Lower lobe of right lung (tissue), 2 donors: ENCODE measurements at regions not wholly inside any gene's neighbourhood (a gene's known extent, or its start where the extent isn't known, plus 50 kb on each side); places are given as distances from the start of the nearest gene placed in this dataset.

Source experiments
- ATAC-seq, 2 donors: fragments of 200-7000 bp; cut with Tn5 transposase; one replicate each; pipeline ENCODE4 v1.9.1; 2020 to 2022; ENCODE audit warnings: mild to moderate bottlenecking in 2 of 2, moderate library complexity in 2 of 2
- DNase-seq: peaks from one replicate; pipeline ENCODE4 v3.0.0-alpha.2; 2020
- H3K27ac ChIP-seq: fragments of 200-600 bp; one replicate; pipeline ENCODE4 v1.8.0; 2022
- H3K27me3 ChIP-seq: fragments of 200-600 bp; one replicate; pipeline ENCODE4 v1.8.0; 2022; ENCODE audit warnings: low read depth
- H3K36me3 ChIP-seq: fragments of 200-600 bp; one replicate; pipeline ENCODE4 v1.8.0; 2022; ENCODE audit warnings: mild to moderate bottlenecking
- H3K4me1 ChIP-seq: fragments of 200-600 bp; one replicate; pipeline ENCODE4 v1.8.0; 2022
- H3K4me3 ChIP-seq: fragments of 200-600 bp; one replicate; pipeline ENCODE4 v1.8.0; 2022; ENCODE audit warnings: mild to moderate bottlenecking
- H3K9me3 ChIP-seq: fragments of 200-600 bp; one replicate; pipeline ENCODE4 v1.8.0; 2022
- intact Hi-C: fragments of 100-400 bp; cut with DNase I; formaldehyde crosslinking; loops from one replicate; pipeline ENCODE4 v1.11.0; 2022
- TF ChIP-seq, protein P1 (sequence below): fragments of 200-600 bp; IDR thresholded peaks from one replicate; pipeline ENCODE4 v1.8.0; 2022; ENCODE audit warnings: antibody characterized with exemption, mild to moderate bottlenecking
- donor health status: DM: no; HTN: yes; CAD: no; lungs with severe emphysema.

DNA sequence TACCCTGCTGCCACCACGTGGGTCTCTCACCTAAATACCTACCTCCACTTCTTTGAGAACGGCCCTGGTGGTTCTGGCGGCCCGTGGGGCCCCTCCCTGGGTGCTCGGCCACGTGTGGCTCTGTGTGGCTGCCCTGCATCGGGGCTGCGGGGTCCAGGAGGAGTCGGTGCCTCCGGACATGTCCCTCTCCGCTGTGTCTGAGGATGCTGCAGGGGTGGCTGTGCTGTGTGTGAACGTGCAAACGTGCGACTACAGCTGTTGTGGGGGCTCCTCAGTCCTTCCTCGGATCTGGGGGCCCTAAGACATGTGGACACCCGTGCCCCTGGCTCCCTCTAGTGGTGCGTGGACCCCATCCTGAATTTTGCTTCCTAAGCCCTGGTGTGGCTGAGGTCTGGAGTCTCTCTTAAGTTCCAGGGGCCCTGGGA lies 691.8 kb downstream of the QKI start:
- no peaks in the 10 kb centered on the region for H3K9me3 ChIP-seq
- no peak overlapping the region for H3K4me3 ChIP-seq
- TF ChIP-seq, protein P1, sequence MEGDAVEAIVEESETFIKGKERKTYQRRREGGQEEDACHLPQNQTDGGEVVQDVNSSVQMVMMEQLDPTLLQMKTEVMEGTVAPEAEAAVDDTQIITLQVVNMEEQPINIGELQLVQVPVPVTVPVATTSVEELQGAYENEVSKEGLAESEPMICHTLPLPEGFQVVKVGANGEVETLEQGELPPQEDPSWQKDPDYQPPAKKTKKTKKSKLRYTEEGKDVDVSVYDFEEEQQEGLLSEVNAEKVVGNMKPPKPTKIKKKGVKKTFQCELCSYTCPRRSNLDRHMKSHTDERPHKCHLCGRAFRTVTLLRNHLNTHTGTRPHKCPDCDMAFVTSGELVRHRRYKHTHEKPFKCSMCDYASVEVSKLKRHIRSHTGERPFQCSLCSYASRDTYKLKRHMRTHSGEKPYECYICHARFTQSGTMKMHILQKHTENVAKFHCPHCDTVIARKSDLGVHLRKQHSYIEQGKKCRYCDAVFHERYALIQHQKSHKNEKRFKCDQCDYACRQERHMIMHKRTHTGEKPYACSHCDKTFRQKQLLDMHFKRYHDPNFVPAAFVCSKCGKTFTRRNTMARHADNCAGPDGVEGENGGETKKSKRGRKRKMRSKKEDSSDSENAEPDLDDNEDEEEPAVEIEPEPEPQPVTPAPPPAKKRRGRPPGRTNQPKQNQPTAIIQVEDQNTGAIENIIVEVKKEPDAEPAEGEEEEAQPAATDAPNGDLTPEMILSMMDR: peak; percentile 43
- H3K27me3 ChIP-seq: no peaks in the 10 kb centered on the region
- no peaks in the 10 kb centered on the region for H3K36me3 ChIP-seq
- no peak overlapping the region for H3K27ac ChIP-seq
- H3K4me1 ChIP-seq: peaks cover 19% of the 10 kb centered on the region
- intact Hi-C loops: no loop called here
- ATAC-seq: peak in 1 of 2 donors; percentile 41
- DNase-seq: no peak

DNA sequence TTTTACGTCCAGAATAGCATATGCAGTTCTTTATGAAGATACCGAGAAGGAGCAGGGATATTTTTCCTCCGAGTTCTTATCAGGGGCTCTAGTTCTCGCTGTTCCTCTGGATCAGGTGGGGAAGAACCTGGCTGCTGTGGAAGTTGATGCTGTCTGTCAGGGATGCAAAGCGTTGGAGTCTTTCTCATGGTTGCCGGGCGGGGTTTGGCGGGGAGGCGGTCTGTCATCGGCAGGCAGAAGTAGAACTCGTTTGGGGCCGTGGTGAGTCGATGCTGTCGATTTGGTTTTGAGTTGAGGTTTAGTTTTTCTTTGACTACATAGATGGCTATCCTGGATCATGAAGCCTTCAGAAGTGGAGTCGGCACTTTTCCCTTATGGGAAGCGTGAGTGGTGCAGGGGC lies 691.2 kb downstream of the QKI start:
- Histone ChIP-seq H3K27ac (no peak overlapping the region), H3K4me3 (no peak overlapping the region), H3K9me3 (no peaks in the 10 kb centered on the region), H3K4me1 (peaks cover 19% of the 10 kb centered on the region), H3K27me3 (no peaks in the 10 kb centered on the region), H3K36me3 (no peaks in the 10 kb centered on the region)
- no peak for ATAC-seq
- TF ChIP-seq, protein P1: no peak
- no peak for DNase-seq
- intact Hi-C loops: no loop called here

DNA sequence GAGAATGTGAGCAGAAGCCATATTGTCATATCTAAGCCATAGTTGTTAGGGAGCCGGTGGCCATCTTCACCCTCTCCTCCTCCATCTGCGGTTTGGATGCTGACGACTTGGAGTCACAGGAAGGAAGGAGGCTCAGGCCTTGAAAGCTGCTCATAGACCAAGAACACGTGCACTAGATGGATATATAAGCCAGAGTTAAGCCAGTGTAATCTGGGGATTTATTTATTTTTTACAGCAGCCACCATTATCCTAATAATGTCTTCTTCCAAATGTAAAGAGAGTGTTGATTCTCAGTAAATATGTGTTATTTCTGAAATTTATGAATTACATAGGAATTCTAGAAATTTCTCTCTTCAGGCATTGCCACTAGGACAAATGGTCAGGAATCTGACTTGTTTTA lies 689.9 kb downstream of the QKI start:
- TF ChIP-seq, protein P1: no peak
- H3K4me1 ChIP-seq: peaks cover 12% of the 10 kb centered on the region
- no peaks in the 10 kb centered on the region for H3K27me3 ChIP-seq
- H3K27ac ChIP-seq: no peak overlapping the region
- no peaks in the 10 kb centered on the region for H3K9me3 ChIP-seq
- DNase-seq (no peak), ATAC-seq (no peak)
- no peaks in the 10 kb centered on the region for H3K36me3 ChIP-seq
- no peak overlapping the region for H3K4me3 ChIP-seq
- intact Hi-C loops: no loop called here

DNA sequence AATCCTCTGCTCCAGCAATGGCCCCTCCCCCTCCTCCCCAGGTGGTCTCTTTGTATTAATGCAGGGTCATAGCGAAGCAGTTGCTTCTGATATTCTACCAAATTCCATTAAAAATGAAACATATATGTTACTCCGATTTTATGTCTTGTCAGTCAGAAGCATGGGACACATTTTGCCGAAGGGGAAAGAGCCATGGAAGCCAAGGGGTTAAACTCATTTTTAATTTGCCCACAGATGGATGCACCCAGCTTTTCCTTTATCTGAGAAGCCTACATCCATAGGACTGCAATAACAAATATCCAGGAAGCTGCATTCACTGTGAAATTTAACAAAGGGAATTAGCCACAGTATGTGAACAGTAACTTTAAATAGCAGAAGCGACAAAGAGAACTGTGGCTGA lies 688.2 kb downstream of the QKI start:
- Histone ChIP-seq H3K4me3 (no peak overlapping the region), H3K27me3 (no peaks in the 10 kb centered on the region), H3K4me1 (peaks cover 10% of the 10 kb centered on the region), H3K27ac (no peak overlapping the region), H3K9me3 (no peaks in the 10 kb centered on the region), H3K36me3 (no peaks in the 10 kb centered on the region)
- intact Hi-C loops: no loop called here
- ATAC-seq: no peak
- TF ChIP-seq, protein P1: no peak
- DNase-seq: no peak

DNA sequence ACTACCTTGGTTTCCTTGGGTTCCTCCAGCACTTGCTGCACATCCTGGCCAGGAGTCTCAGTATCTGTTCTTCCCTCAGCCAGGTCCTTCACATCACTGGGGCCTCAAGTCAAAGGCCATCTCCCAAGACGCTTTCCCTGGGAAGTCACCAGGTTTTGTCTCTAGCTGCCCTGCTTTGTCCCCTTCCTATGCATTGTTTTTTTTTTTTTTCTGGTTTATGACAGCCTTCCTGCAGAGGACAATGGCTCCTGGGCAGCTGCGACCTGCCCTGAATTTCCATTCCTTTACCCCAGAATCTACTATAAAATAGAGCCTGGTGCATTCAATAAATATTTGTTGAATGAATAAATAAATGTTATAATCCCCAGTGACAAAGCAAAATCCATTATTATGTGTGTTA lies 687.3 kb downstream of the QKI start:
- no peaks in the 10 kb centered on the region for H3K9me3 ChIP-seq
- H3K36me3 ChIP-seq: no peaks in the 10 kb centered on the region
- intact Hi-C loops: no loop called here
- no peak for DNase-seq
- no peaks in the 10 kb centered on the region for H3K27me3 ChIP-seq
- H3K4me1 ChIP-seq: peaks cover 12% of the 10 kb centered on the region
- ATAC-seq: no peak
- TF ChIP-seq, protein P1: no peak
- H3K27ac ChIP-seq: no peak overlapping the region
- no peak overlapping the region for H3K4me3 ChIP-seq
